Neural cell (in vitro differentiated cells): ENCODE measurements at regions not wholly inside any gene's neighbourhood (a gene's known extent, or its start where the extent isn't known, plus 50 kb on each side); places are given as distances from the start of the nearest gene placed in this dataset.

Experiments used
- H2AFZ ChIP-seq: fragments of 200-600, 300-800 bp; sonication (generic), shearing (Covaris generic); 2 replicates; pipeline ENCODE4 v1.6.0; 2014; ENCODE audit warnings: low read depth, mild to moderate bottlenecking, antibody characterized with exemption, low read length, moderate library complexity
- H3F3A ChIP-seq: fragments of 200-600 bp; shearing (Covaris generic); 2 replicates; pipeline ENCODE4 v1.6.1; 2016; ENCODE audit warnings: mild to moderate bottlenecking, moderate library complexity, mixed read lengths, antibody characterized with exemption, low read length; ENCODE audit not compliant: insufficient read depth, poor library complexity, severe bottlenecking
- H3K27ac ChIP-seq: fragments of 200-600, 300-800 bp; sonication (generic), shearing (Covaris generic); 2 replicates; pipeline ENCODE4 v1.5.1; 2014; ENCODE audit warnings: mild to moderate bottlenecking, low read length, moderate library complexity
- H3K27me3 ChIP-seq: fragments of 300-800, 200-600 bp; sonication (generic), shearing (Covaris generic); 2 replicates; pipeline ENCODE4 v1.6.0; 2014; ENCODE audit warnings: mild to moderate bottlenecking, low read depth, low read length, moderate library complexity; ENCODE audit not compliant: insufficient read depth
- H3K36me3 ChIP-seq: fragments of 300-800, 200-600 bp; sonication (generic), shearing (Covaris generic); 2 replicates; pipeline ENCODE4 v1.5.1; 2014; ENCODE audit warnings: mild to moderate bottlenecking, antibody characterized with exemption, low read length, moderate library complexity; ENCODE audit not compliant: insufficient read depth
- H3K4me2 ChIP-seq: fragments of 300-800, 200-600 bp; sonication (generic), shearing (Covaris generic); 2 replicates; pipeline ENCODE4 v1.6.0; 2014; ENCODE audit warnings: mild to moderate bottlenecking, low read length
- H3K4me3 ChIP-seq: fragments of 300-800, 200-600 bp; sonication (generic), shearing (Covaris generic); 2 replicates; pipeline ENCODE4 v1.5.1; 2014; ENCODE audit warnings: mild to moderate bottlenecking, low read length, moderate library complexity
- H3K79me2 ChIP-seq: fragments of 200-600 bp; shearing (Covaris generic); replicated peaks from 2 replicates; pipeline ENCODE4 v1.6.0; 2014; ENCODE audit warnings: mild to moderate bottlenecking, low read length, moderate library complexity; ENCODE audit not compliant: insufficient read depth
- H3K9ac ChIP-seq: fragments of 300-800, 200-600 bp; sonication (generic), shearing (Covaris generic); 2 replicates; pipeline ENCODE4 v1.6.1; 2016; ENCODE audit warnings: mild to moderate bottlenecking, low read length, mixed read lengths
- H3K9me2 ChIP-seq: fragments of 200-600 bp; shearing (Covaris generic); 2 replicates; pipeline ENCODE4 v1.6.1; 2016; ENCODE audit warnings: mild to moderate bottlenecking, low read length, mixed read lengths; ENCODE audit not compliant: insufficient read depth
- H3K9me3 ChIP-seq: fragments of 200-600, 300-800 bp; sonication (generic), shearing (Covaris generic); 2 replicates; pipeline ENCODE4 v1.6.1; 2016; ENCODE audit warnings: mild to moderate bottlenecking, mixed run types, low read length, moderate library complexity, mixed read lengths
- H4K20me1 ChIP-seq: fragments of 200-600 bp; shearing (Covaris generic); 2 replicates; pipeline ENCODE4 v1.6.1; 2016; ENCODE audit warnings: mild to moderate bottlenecking, mixed run types; ENCODE audit not compliant: insufficient read depth
- EP300 ChIP-seq: fragments of 450-650 bp; conservative IDR thresholded peaks from 2 replicates; pipeline ENCODE4 v1.6.1; 2014; ENCODE audit warnings: antibody characterized with exemption, mild to moderate bottlenecking, moderate library complexity; ENCODE audit not compliant: poor library complexity, severe bottlenecking
- EZH2 ChIP-seq: fragments of 200-600, 300-800 bp; shearing (Covaris generic), sonication (generic); IDR thresholded peaks from 2 replicates; pipeline ENCODE4 v1.6.1; 2014; ENCODE audit warnings: antibody characterized with exemption, low read length, borderline replicate concordance, mild to moderate bottlenecking; ENCODE audit not compliant: insufficient read depth, poor library complexity, severe bottlenecking
- MXI1 ChIP-seq: fragments of 450-650 bp; conservative IDR thresholded peaks from 2 replicates; pipeline ENCODE4 v1.6.1; 2014; ENCODE audit warnings: antibody characterized with exemption, mild to moderate bottlenecking; ENCODE audit not compliant: poor library complexity, severe bottlenecking
- POLR2AphosphoS5 ChIP-seq: IDR thresholded peaks from 2 replicates; pipeline ENCODE4 v1.6.1; 2012
- RAD21 ChIP-seq: fragments of 450-650 bp; conservative IDR thresholded peaks from 2 replicates; pipeline ENCODE4 v1.6.1; 2014; ENCODE audit warnings: antibody characterized with exemption, mild to moderate bottlenecking, moderate library complexity
- SMC3 ChIP-seq: fragments of 450-650 bp; conservative IDR thresholded peaks from 2 replicates; pipeline ENCODE4 v1.6.1; 2014; ENCODE audit warnings: antibody characterized with exemption, mild to moderate bottlenecking, moderate library complexity; ENCODE audit not compliant: poor library complexity
- TAF1 ChIP-seq: IDR thresholded peaks from 2 replicates; pipeline ENCODE4 v1.6.1; 2012; ENCODE audit warnings: low read depth
- TF ChIP-seq, protein P1 (sequence below): IDR thresholded peaks from 2 replicates; pipeline ENCODE4 v1.6.1; 2012; ENCODE audit warnings: borderline replicate concordance
- TF ChIP-seq, protein P2 (sequence below): fragments of 450-650 bp; IDR thresholded peaks from 2 replicates; pipeline ENCODE4 v1.5.1; 2014; ENCODE audit warnings: antibody characterized with exemption, mild to moderate bottlenecking, moderate library complexity; ENCODE audit not compliant: poor library complexity, severe bottlenecking

- Histone ChIP-seq H3K27me3 (no peaks in the 10 kb centered on the region), H3K9ac (no peak overlapping the region), H3K27ac (no peak overlapping the region), H3F3A (no peaks in the 10 kb centered on the region), H3K79me2 (no peaks in the 10 kb centered on the region), H3K9me2 (no peaks in the 10 kb centered on the region), H4K20me1 (no peaks in the 10 kb centered on the region), H3K36me3 (no peaks in the 10 kb centered on the region), H2AFZ (no peak overlapping the region), H3K4me2 (no peak overlapping the region), H3K4me3 (no peak overlapping the region), H3K9me3 (no peaks in the 10 kb centered on the region)
- TF ChIP-seq MXI1 (no peak), SMC3 (no peak), RAD21 (no peak), EZH2 (no peak), TAF1 (no peak), POLR2AphosphoS5 (no peak), EP300 (no peak)
- TF ChIP-seq, protein P1, sequence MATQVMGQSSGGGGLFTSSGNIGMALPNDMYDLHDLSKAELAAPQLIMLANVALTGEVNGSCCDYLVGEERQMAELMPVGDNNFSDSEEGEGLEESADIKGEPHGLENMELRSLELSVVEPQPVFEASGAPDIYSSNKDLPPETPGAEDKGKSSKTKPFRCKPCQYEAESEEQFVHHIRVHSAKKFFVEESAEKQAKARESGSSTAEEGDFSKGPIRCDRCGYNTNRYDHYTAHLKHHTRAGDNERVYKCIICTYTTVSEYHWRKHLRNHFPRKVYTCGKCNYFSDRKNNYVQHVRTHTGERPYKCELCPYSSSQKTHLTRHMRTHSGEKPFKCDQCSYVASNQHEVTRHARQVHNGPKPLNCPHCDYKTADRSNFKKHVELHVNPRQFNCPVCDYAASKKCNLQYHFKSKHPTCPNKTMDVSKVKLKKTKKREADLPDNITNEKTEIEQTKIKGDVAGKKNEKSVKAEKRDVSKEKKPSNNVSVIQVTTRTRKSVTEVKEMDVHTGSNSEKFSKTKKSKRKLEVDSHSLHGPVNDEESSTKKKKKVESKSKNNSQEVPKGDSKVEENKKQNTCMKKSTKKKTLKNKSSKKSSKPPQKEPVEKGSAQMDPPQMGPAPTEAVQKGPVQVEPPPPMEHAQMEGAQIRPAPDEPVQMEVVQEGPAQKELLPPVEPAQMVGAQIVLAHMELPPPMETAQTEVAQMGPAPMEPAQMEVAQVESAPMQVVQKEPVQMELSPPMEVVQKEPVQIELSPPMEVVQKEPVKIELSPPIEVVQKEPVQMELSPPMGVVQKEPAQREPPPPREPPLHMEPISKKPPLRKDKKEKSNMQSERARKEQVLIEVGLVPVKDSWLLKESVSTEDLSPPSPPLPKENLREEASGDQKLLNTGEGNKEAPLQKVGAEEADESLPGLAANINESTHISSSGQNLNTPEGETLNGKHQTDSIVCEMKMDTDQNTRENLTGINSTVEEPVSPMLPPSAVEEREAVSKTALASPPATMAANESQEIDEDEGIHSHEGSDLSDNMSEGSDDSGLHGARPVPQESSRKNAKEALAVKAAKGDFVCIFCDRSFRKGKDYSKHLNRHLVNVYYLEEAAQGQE: no peak
- TF ChIP-seq, protein P2, sequence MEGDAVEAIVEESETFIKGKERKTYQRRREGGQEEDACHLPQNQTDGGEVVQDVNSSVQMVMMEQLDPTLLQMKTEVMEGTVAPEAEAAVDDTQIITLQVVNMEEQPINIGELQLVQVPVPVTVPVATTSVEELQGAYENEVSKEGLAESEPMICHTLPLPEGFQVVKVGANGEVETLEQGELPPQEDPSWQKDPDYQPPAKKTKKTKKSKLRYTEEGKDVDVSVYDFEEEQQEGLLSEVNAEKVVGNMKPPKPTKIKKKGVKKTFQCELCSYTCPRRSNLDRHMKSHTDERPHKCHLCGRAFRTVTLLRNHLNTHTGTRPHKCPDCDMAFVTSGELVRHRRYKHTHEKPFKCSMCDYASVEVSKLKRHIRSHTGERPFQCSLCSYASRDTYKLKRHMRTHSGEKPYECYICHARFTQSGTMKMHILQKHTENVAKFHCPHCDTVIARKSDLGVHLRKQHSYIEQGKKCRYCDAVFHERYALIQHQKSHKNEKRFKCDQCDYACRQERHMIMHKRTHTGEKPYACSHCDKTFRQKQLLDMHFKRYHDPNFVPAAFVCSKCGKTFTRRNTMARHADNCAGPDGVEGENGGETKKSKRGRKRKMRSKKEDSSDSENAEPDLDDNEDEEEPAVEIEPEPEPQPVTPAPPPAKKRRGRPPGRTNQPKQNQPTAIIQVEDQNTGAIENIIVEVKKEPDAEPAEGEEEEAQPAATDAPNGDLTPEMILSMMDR: no peak
Measured at GRCh38 chr3:72485641-72486040, 362.6 kb downstream of the SHQ1 start.

DNA sequence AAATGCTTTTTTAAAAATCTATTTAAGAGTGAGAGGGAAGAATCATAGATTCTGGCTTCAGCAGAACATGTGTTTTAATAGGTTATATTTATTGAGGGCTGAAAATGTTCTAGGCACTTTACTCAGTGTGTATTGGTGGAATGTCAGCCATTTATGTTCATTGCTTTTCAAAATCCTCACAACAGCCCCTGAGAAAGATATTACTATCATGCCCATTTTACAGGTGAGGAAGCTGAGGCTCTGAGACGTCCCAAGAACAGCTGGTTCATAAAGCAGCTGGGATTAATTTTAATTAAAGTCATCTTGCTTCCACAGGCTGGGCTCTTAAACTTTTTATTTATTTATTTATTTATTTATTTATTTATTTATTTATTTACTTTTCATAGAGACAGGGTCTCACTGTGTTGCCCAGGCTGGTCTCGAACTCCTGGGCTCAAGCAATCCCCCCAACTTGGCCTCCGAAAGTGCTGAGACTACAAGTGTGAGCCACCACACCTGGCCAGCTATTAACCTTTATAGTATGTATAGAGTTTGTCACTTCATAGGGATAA, 364.6 kb downstream of the SHQ1 start:
- Histone ChIP-seq H3K27me3 (no peaks in the 10 kb centered on the region), H3K9ac (no peak overlapping the region), H3K4me3 (no peak overlapping the region), H3K79me2 (no peaks in the 10 kb centered on the region), H3K27ac (no peak overlapping the region), H3K9me3 (no peaks in the 10 kb centered on the region), H2AFZ (no peak overlapping the region), H3K4me2 (no peak overlapping the region), H3K9me2 (no peaks in the 10 kb centered on the region), H3K36me3 (no peaks in the 10 kb centered on the region), H3F3A (no peaks in the 10 kb centered on the region), H4K20me1 (no peaks in the 10 kb centered on the region)
- no peak for TF ChIP-seq SMC3
- TF ChIP-seq RAD21: no peak
- TF ChIP-seq, protein P1: no peak
- no peak for TF ChIP-seq POLR2AphosphoS5
- no peak for TF ChIP-seq TAF1
- TF ChIP-seq EZH2: no peak
- no peak for TF ChIP-seq EP300
- TF ChIP-seq, protein P2: no peak
- TF ChIP-seq MXI1: no peak
